Neural cell (in vitro differentiated cells): ENCODE measurements at regions not wholly inside any gene's neighbourhood (a gene's known extent, or its start where the extent isn't known, plus 50 kb on each side); places are given as distances from the start of the nearest gene placed in this dataset.

Experiments
- CTCF ChIP-seq: fragments of 450-650 bp; IDR thresholded peaks from 2 replicates; pipeline ENCODE4 v1.5.1; 2014; ENCODE audit warnings: antibody characterized with exemption, mild to moderate bottlenecking, moderate library complexity; ENCODE audit not compliant: poor library complexity, severe bottlenecking
- EZH2 ChIP-seq: fragments of 200-600, 300-800 bp; shearing (Covaris generic), sonication (generic); IDR thresholded peaks from 2 replicates; pipeline ENCODE4 v1.6.1; 2014; ENCODE audit warnings: antibody characterized with exemption, low read length, borderline replicate concordance, mild to moderate bottlenecking; ENCODE audit not compliant: insufficient read depth, poor library complexity, severe bottlenecking
- RAD21 ChIP-seq: fragments of 450-650 bp; conservative IDR thresholded peaks from 2 replicates; pipeline ENCODE4 v1.6.1; 2014; ENCODE audit warnings: antibody characterized with exemption, mild to moderate bottlenecking, moderate library complexity
- REST ChIP-seq: IDR thresholded peaks from 2 replicates; pipeline ENCODE4 v1.6.1; 2012; ENCODE audit warnings: borderline replicate concordance
- SMC3 ChIP-seq: fragments of 450-650 bp; conservative IDR thresholded peaks from 2 replicates; pipeline ENCODE4 v1.6.1; 2014; ENCODE audit warnings: antibody characterized with exemption, mild to moderate bottlenecking, moderate library complexity; ENCODE audit not compliant: poor library complexity

DNA sequence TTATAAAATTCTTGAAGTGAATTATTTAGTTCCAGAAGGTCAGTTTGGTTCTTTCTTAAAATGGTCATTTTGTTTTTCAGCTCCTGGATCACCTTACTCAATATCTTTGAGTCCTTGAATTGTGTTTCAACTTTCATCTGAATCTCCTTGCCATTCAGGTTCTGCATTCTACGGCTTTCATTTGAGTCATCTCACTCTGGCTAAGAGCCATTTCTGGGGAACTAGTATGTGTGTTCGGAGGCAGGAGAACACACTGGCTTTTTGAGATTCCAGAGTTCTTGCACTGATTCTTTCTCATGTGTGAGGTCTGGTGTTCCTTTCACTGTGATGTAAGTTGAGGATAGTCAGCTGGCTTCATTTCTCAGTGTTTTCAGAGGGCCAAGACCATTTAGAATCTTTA is 708.4 kb upstream of the FRG1 start:
- TF ChIP-seq SMC3 (no peak), CTCF (no peak), EZH2 (no peak), REST (no peak), RAD21 (no peak)
